Ovary (tissue), 3 donors: ENCODE measurements at regions not wholly inside any gene's neighbourhood (a gene's known extent, or its start where the extent isn't known, plus 50 kb on each side); places are given as distances from the start of the nearest gene placed in this dataset.

Experiments used
- EP300 ChIP-seq: sonication (generic); formaldehyde crosslinking; IDR thresholded peaks from one replicate; pipeline ENCODE4 v1.6.1; 2017; ENCODE audit warnings: antibody characterized with exemption
- TF ChIP-seq, protein P1 (sequence below), 3 donors: fragments of 450-650 bp in 2 of 3; fragments of 200-600 bp in 1 of 3; IDR thresholded peaks; one replicate each; pipeline versions ENCODE4 v1.5.1 to v1.8.0; 2016 to 2022; ENCODE audit warnings: antibody characterized with exemption in 3 of 3, mild to moderate bottlenecking in 1 of 3
- donor health status: DM: no; HTN: no; CAD: no.

DNA sequence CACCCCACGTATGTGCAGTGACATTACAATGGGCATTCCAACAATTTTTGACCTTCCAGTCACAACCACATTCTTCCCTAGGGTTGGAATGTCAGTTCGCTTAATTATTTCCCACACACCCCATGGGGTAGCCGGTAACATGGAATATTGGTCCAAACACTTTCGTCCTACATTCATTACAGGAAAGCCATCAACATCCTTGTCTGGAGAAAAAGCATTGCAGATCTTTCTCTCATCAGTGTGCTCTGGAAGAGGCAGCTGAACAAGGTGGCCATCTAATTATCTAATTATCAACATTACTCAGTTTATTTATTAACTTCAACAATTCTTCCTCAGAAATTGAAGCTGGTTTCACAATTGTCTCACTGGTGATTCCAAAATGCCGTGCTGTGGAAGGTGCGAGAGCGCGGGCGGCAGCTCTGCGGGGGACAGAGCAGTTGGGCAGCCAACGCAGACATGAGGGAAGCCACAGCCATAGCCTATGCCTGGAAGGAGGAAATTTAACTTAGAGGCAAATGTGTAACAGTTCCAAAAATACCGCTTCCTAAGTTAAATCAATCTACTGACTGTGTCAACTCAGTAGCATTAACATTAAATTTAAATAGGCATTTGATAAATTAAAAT lies 1158.9 kb upstream of the EPHA6 start:
- TF ChIP-seq, protein P1, sequence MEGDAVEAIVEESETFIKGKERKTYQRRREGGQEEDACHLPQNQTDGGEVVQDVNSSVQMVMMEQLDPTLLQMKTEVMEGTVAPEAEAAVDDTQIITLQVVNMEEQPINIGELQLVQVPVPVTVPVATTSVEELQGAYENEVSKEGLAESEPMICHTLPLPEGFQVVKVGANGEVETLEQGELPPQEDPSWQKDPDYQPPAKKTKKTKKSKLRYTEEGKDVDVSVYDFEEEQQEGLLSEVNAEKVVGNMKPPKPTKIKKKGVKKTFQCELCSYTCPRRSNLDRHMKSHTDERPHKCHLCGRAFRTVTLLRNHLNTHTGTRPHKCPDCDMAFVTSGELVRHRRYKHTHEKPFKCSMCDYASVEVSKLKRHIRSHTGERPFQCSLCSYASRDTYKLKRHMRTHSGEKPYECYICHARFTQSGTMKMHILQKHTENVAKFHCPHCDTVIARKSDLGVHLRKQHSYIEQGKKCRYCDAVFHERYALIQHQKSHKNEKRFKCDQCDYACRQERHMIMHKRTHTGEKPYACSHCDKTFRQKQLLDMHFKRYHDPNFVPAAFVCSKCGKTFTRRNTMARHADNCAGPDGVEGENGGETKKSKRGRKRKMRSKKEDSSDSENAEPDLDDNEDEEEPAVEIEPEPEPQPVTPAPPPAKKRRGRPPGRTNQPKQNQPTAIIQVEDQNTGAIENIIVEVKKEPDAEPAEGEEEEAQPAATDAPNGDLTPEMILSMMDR (IDR thresholded peaks at IDR 0.05) = no peak
- no peak for TF ChIP-seq EP300
